HG03095 (cell line): ENCODE measurements at regions not wholly inside any gene's neighbourhood (a gene's known extent, or its start where the extent isn't known, plus 50 kb on each side); places are given as distances from the start of the nearest gene placed in this dataset.
"Not testable (repeated sequence)": the region's sequence is repeated elsewhere in the genome, so short reads cannot be mapped to it uniquely, and the experiment has no call there.

ENCODE experiments used
- ATAC-seq: cut with Tn5 transposase; IDR thresholded peaks from one replicate; pipeline ENCODE4 v1.9.1; 2021; ENCODE audit warnings: moderate library complexity; ENCODE audit not compliant: unreplicated experiment

- ATAC-seq: no peak
Measured at GRCh38 chr10:90229486-90229885, 528.1 kb downstream of the KIF20B start.

- ATAC-seq: not testable (repeated sequence)
Measured at GRCh38 chr10:90233805-90234204, 532.4 kb downstream of the KIF20B start.

GRCh38 chr10:90245623-90246022 lies 544.2 kb downstream of the KIF20B start:
- no peak for ATAC-seq

GRCh38 chr10:90250784-90251183 lies 549.4 kb downstream of the KIF20B start:
- ATAC-seq: not testable (repeated sequence)

GRCh38 chr10:90269699-90270098 lies 568.3 kb downstream of the KIF20B start:
- no peak for ATAC-seq

GRCh38 chr10:90274721-90275468 lies 573.5 kb downstream of the KIF20B start:
- ATAC-seq: no peak

- no peak for ATAC-seq
Measured at GRCh38 chr10:90276894-90277475, 575.6 kb downstream of the KIF20B start.

GRCh38 chr10:90286406-90286805 lies 571.4 kb downstream of the HTR7 start:
- ATAC-seq: no peak

- ATAC-seq: no peak
Measured at GRCh38 chr10:90286941-90287340, 570.9 kb downstream of the HTR7 start.

GRCh38 chr10:90288391-90288933 lies 569.4 kb downstream of the HTR7 start:
- peak; percentile 22 for ATAC-seq

GRCh38 chr10:90289037-90289436 lies 568.8 kb downstream of the HTR7 start:
- peak; percentile 76 for ATAC-seq

- no peak for ATAC-seq
Measured at GRCh38 chr10:90293616-90294015, 564.2 kb downstream of the HTR7 start.

- ATAC-seq: not testable (repeated sequence)
Measured at GRCh38 chr10:90294821-90295540, 562.9 kb downstream of the HTR7 start.

- ATAC-seq: not testable (repeated sequence)
Measured at GRCh38 chr10:90302031-90302430, 555.8 kb downstream of the HTR7 start.

GRCh38 chr10:90302758-90303481 lies 554.9 kb downstream of the HTR7 start:
- ATAC-seq: no peak

- no peak for ATAC-seq
Measured at GRCh38 chr10:90304533-90304932, 553.3 kb downstream of the HTR7 start.

GRCh38 chr10:90306187-90306586 lies 551.7 kb downstream of the HTR7 start:
- ATAC-seq: no peak

GRCh38 chr10:90308223-90308622 lies 549.6 kb downstream of the HTR7 start:
- no peak for ATAC-seq

GRCh38 chr10:90313576-90314325 lies 544.1 kb downstream of the HTR7 start:
- no peak for ATAC-seq

GRCh38 chr10:90314718-90315117 lies 543.1 kb downstream of the HTR7 start:
- ATAC-seq: no peak
